PFSK-1 (cell line): ENCODE measurements at regions not wholly inside any gene's neighbourhood (a gene's known extent, or its start where the extent isn't known, plus 50 kb on each side); places are given as distances from the start of the nearest gene placed in this dataset.

Experiments used
- FOXP2 ChIP-seq: optimal IDR thresholded peaks from 2 replicates; pipeline ENCODE3; 2011; ENCODE audit warnings: borderline replicate concordance, control low read depth, inconsistent platforms; ENCODE audit not compliant: insufficient read depth; ENCODE audit errors: extremely low read length, extremely low read depth
- POLR2AphosphoS5 ChIP-seq: IDR thresholded peaks from 2 replicates; pipeline ENCODE4 v1.6.1; 2012; ENCODE audit warnings: low read depth, mild to moderate bottlenecking, control low read depth, low read length, moderate library complexity
- REST ChIP-seq, 2 experiments: IDR thresholded peaks; 2 replicates each; pipeline versions ENCODE4 v1.6.1 to v1.8.0; 2011 to 2012; ENCODE audit warnings: low read depth in 2 of 2, low read length in 2 of 2, control low read depth in 1 of 2, inconsistent platforms in 1 of 2, mild to moderate bottlenecking in 1 of 2, moderate library complexity in 1 of 2; ENCODE audit not compliant: insufficient read depth in 1 of 2
- SIN3A ChIP-seq: IDR thresholded peaks from 2 replicates; pipeline ENCODE4 v1.6.1; 2012; ENCODE audit warnings: mild to moderate bottlenecking, low read length, moderate library complexity, borderline replicate concordance; ENCODE audit not compliant: insufficient read depth

GRCh38 chr10:107238275-107238674 is 73.8 kb upstream of the SORCS1 start:
- TF ChIP-seq SIN3A (no peak), REST (IDR thresholded peaks at IDR 0.05; ENCODE audit: insufficient read depth in 1 of 2, low read depth in 2 of 2, low read length in 2 of 2) (no peak), POLR2AphosphoS5 (no peak), FOXP2 (no peak)
